Endothelial cell of umbilical vein (primary cell): ENCODE measurements at regions not wholly inside any gene's neighbourhood (a gene's known extent, or its start where the extent isn't known, plus 50 kb on each side); places are given as distances from the start of the nearest gene placed in this dataset.

Experiments
- BruUV-seq: library from RNA; stranded (reverse); fragments of 400-500 nt; replicated peaks from 2 replicates; lab custom pipeline; 2021; lab: Mats Ljungman, UMichigan
- CTCF ChIA-PET: fragments of 300-600, 350-600 bp; sonication (Branson Sonifier 250); formaldehyde crosslinking; loops from one replicate; lab custom pipeline; 2021; ENCODE audit warnings: antibody characterized with exemption, inconsistent platforms; lab: Charles Lee
- POLR2A ChIA-PET: fragments of 300-600, 350-600 bp; sonication (Branson Sonifier 250); formaldehyde crosslinking; loops from one replicate; lab custom pipeline; 2021; ENCODE audit warnings: antibody characterized with exemption, inconsistent platforms; lab: Charles Lee
- DNase-seq: peaks from one replicate; pipeline ENCODE4 v3.0.0-alpha.2; 2011; ENCODE audit warnings: low read depth, low spot score
- FAIRE-seq: peaks from 2 replicates; lab custom pipeline; 2011; peaks lifted over from hg19 to GRCh38; lab: Jason Lieb, UNC
- H2AFZ ChIP-seq: 2 replicates; pipeline ENCODE4 v1.6.0; 2012; ENCODE audit warnings: low read depth, low read length, control low read depth, inconsistent platforms
- H3K27ac ChIP-seq: 2 replicates; pipeline ENCODE4 v1.5.1; 2011; ENCODE audit warnings: low read depth, mild to moderate bottlenecking, control low read depth, low read length, moderate library complexity; ENCODE audit not compliant: insufficient read depth
- H3K27me3 ChIP-seq, 2 experiments: 2 replicates each; pipeline versions ENCODE4 v1.6.0 to v1.6.1; 2011; ENCODE audit warnings: low read length in 2 of 2, mixed read lengths in 1 of 2; ENCODE audit not compliant: control insufficient read depth in 2 of 2, insufficient read depth in 2 of 2
- H3K36me3 ChIP-seq, 2 experiments: 2 replicates in 1 of 2; 3 replicates in 1 of 2; pipeline ENCODE4 v1.5.1; 2011; ENCODE audit warnings: low read length in 2 of 2, mild to moderate bottlenecking in 1 of 2, moderate library complexity in 1 of 2; ENCODE audit not compliant: control insufficient read depth in 2 of 2, insufficient read depth in 2 of 2; ENCODE audit errors: extremely low read depth in 1 of 2
- H3K4me1 ChIP-seq: 3 replicates; pipeline ENCODE4 v1.5.1; 2011; ENCODE audit warnings: mild to moderate bottlenecking, low read length; ENCODE audit not compliant: control insufficient read depth, insufficient read depth; ENCODE audit errors: extremely low read depth
- H3K4me2 ChIP-seq: 2 replicates; pipeline ENCODE4 v1.6.1; 2011; ENCODE audit warnings: low read length, control low read depth, mixed read lengths; ENCODE audit not compliant: insufficient read depth
- H3K4me3 ChIP-seq, 3 experiments: fragments of 200-600 bp in 1 of 3; sonication (generic), shearing (Covaris generic) in 1 of 3; replicated peaks in 1 of 3; 2 replicates each; pipeline ENCODE4 v1.5.1; 2011 to 2016; ENCODE audit warnings: control low read depth in 3 of 3, low read length in 3 of 3, mild to moderate bottlenecking in 2 of 3, inconsistent platforms in 1 of 3, low read depth in 1 of 3, moderate library complexity in 1 of 3; ENCODE audit not compliant: insufficient read depth in 1 of 3
- H3K79me2 ChIP-seq: 2 replicates; pipeline ENCODE4 v1.6.0; 2012; ENCODE audit warnings: low read length, inconsistent platforms; ENCODE audit not compliant: control insufficient read depth, insufficient read depth
- H3K9ac ChIP-seq: replicated peaks from 2 replicates; pipeline ENCODE3; 2011; ENCODE audit warnings: low read length, control low read depth; ENCODE audit not compliant: insufficient read depth; ENCODE audit errors: extremely low read depth
- H3K9me1 ChIP-seq: replicated peaks from 3 replicates; pipeline ENCODE4 v1.6.0; 2011; ENCODE audit warnings: mild to moderate bottlenecking, low read length; ENCODE audit not compliant: control insufficient read depth, insufficient read depth; ENCODE audit errors: extremely low read depth
- H3K9me3 ChIP-seq: replicated peaks from 2 replicates; pipeline ENCODE4 v1.5.1; 2012; ENCODE audit warnings: low read length, inconsistent platforms; ENCODE audit not compliant: control insufficient read depth, insufficient read depth
- H4K20me1 ChIP-seq: replicated peaks from 2 replicates; pipeline ENCODE3; 2011; ENCODE audit warnings: mild to moderate bottlenecking, low read length; ENCODE audit not compliant: control insufficient read depth, insufficient read depth; ENCODE audit errors: extremely low read depth
- EZH2 ChIP-seq: IDR thresholded peaks from 2 replicates; pipeline ENCODE4 v1.6.1; 2012; ENCODE audit warnings: borderline replicate concordance, low read depth, mild to moderate bottlenecking, moderate library complexity, low read length, inconsistent platforms; ENCODE audit not compliant: severe bottlenecking
- FOS ChIP-seq: IDR thresholded peaks from 2 replicates; pipeline ENCODE4 v1.6.1; 2011; ENCODE audit warnings: mild to moderate bottlenecking, low read length, moderate library complexity, borderline replicate concordance; ENCODE audit not compliant: insufficient read depth
- GATA2 ChIP-seq: IDR thresholded peaks from 2 replicates; pipeline ENCODE4 v1.7.0; 2011; ENCODE audit warnings: low read depth, mild to moderate bottlenecking, moderate library complexity, mixed read lengths, low read length; ENCODE audit not compliant: insufficient read length, insufficient read depth
- JUN ChIP-seq: IDR thresholded peaks from 2 replicates; pipeline ENCODE4 v1.6.1; 2011; ENCODE audit warnings: borderline replicate concordance, low read depth; ENCODE audit not compliant: insufficient read length, insufficient read depth
- MYC ChIP-seq: IDR thresholded peaks from one replicate; pipeline ENCODE4 v1.6.1; 2011; ENCODE audit warnings: mild to moderate bottlenecking, low read depth, low read length
- POLR2A ChIP-seq: IDR thresholded peaks from 2 replicates; pipeline ENCODE4 v1.6.1; 2012; ENCODE audit warnings: low read depth, mild to moderate bottlenecking, control low read depth, low read length
- POLR2AphosphoS5 ChIP-seq: IDR thresholded peaks from 2 replicates; pipeline ENCODE4 v1.6.1; 2012; ENCODE audit warnings: low read depth, mild to moderate bottlenecking, control low read depth, low read length, moderate library complexity; ENCODE audit not compliant: insufficient read depth
- dilution Hi-C: fragments of 300-500 bp; cut with MboI; formaldehyde crosslinking; loops from one replicate; pipeline ENCODE4 v1.15.0; 2019; ENCODE audit warnings: low sequenced_read_pairs; ENCODE audit not compliant: extremely low pct_ligation_motif_present
- intact Hi-C: fragments of 100-400 bp; cut with micrococcal nuclease; formaldehyde crosslinking; loops from one replicate; pipeline ENCODE4 v1.10.0; 2022
- TF ChIP-seq, protein P1 (sequence below), 2 donors: IDR thresholded peaks; 1 replicate in 1 of 2; 2 replicates in 1 of 2; pipeline ENCODE4 v1.5.1; 2011; ENCODE audit warnings: low read length in 2 of 2, mild to moderate bottlenecking in 2 of 2, moderate library complexity in 2 of 2, control low read depth in 1 of 2, inconsistent platforms in 1 of 2, low read depth in 1 of 2; ENCODE audit not compliant: insufficient read depth in 1 of 2; ENCODE audit errors: extremely low read depth in 1 of 2
- TF ChIP-seq, protein P2 (sequence below): IDR thresholded peaks from 2 replicates; pipeline ENCODE4 v1.6.1; 2011; ENCODE audit not compliant: insufficient read depth, insufficient read length

DNA sequence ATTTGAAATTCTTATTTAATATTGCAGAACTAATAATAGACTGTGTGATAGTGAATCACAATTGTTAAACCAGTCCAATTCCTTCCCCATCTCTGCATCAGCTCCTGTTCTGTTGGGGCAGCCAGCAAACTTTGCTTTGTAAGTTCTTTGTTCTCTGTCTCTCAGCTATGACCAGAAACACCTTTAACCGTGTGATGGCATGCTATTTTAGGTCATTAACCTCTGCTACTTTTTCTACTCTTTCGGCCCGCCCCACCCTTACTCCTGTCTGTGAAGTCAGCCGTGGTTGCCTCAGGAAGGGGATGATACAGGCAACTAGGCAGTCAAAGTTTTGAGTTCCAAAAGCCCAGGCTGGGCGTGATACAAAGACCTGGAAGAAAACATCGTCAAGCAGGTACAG lies 51.3 kb upstream of the EGFL6 start:
- Histone ChIP-seq H2AFZ (no peak overlapping the region), H3K9me1 (no peaks in the 10 kb centered on the region), H3K9ac (no peak overlapping the region), H3K4me3 (no peak overlapping the region), H3K4me2 (no peak overlapping the region), H3K36me3 (no peaks in the 10 kb centered on the region), H3K27me3 (no peaks in the 10 kb centered on the region), H3K4me1 (peaks cover 7% of the 10 kb centered on the region), H3K27ac (no peak overlapping the region), H4K20me1 (no peaks in the 10 kb centered on the region), H3K9me3 (no peaks in the 10 kb centered on the region), H3K79me2 (no peaks in the 10 kb centered on the region)
- CTCF ChIA-PET: interaction anchor here (1.2 kb wide), 1 partner anchor 11 kb away, joined by 3 read pairs; no protein-coding TSS in a partner anchor
- dilution Hi-C loops (no loop called here), intact Hi-C loops (no loop called here)
- TF ChIP-seq MYC: no peak
- TF ChIP-seq EZH2: no peak
- no peak for TF ChIP-seq POLR2AphosphoS5
- TF ChIP-seq GATA2: no peak
- no peak for TF ChIP-seq FOS
- BruUV-seq: no TSS peak
- DNase-seq (no peak), FAIRE-seq (no peak)
- POLR2A ChIA-PET: no interaction called here

DNA sequence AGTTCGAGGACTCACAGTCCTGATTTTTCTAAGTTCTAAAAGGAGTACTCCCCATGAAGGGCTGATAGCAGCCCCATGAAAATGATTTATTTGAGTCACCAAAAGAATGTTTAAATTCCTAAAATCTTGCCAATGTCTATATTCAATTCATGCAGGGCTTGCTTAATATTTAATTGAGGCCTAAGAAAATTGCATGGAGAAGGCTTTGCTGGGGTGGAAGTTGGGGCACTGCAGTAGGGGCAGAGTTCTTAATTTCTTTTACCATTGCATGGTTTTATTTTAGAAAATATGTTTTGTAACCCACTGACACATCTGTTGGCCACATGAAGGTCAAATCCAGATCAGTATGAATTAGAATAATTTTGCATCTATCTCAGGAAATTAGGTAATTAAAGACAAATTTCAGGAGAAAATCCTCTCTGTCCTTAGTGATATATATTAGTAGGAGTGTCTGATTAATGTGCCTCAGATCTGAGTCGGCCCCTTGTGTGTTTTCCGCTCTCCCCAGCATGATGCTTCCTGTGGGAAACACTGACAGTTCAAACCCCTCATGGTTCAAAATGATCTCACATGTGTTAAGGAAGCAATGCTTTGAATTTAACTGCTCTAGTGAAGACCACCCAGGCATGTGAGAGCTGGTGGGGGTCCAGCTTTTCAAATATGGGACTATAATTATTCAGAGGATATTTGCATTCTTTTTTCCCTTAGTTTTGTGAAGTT lies 54.0 kb upstream of the EGFL6 start:
- Histone ChIP-seq H3K4me3 (no peak overlapping the region), H3K27me3 (no peaks in the 10 kb centered on the region), H3K27ac (no peak overlapping the region), H3K4me2 (no peak overlapping the region), H4K20me1 (no peaks in the 10 kb centered on the region), H3K9me3 (no peaks in the 10 kb centered on the region), H3K79me2 (no peaks in the 10 kb centered on the region), H3K9me1 (no peaks in the 10 kb centered on the region), H3K4me1 (peaks cover 4% of the 10 kb centered on the region), H3K9ac (no peak overlapping the region), H2AFZ (no peak overlapping the region), H3K36me3 (no peaks in the 10 kb centered on the region)
- TF ChIP-seq POLR2A (no peak), FOS (no peak), JUN (no peak), GATA2 (no peak), EZH2 (no peak), POLR2AphosphoS5 (no peak), MYC (no peak)
- TF ChIP-seq, protein P1, sequence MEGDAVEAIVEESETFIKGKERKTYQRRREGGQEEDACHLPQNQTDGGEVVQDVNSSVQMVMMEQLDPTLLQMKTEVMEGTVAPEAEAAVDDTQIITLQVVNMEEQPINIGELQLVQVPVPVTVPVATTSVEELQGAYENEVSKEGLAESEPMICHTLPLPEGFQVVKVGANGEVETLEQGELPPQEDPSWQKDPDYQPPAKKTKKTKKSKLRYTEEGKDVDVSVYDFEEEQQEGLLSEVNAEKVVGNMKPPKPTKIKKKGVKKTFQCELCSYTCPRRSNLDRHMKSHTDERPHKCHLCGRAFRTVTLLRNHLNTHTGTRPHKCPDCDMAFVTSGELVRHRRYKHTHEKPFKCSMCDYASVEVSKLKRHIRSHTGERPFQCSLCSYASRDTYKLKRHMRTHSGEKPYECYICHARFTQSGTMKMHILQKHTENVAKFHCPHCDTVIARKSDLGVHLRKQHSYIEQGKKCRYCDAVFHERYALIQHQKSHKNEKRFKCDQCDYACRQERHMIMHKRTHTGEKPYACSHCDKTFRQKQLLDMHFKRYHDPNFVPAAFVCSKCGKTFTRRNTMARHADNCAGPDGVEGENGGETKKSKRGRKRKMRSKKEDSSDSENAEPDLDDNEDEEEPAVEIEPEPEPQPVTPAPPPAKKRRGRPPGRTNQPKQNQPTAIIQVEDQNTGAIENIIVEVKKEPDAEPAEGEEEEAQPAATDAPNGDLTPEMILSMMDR (IDR thresholded peaks at IDR 0.05; ENCODE audit: extremely low read depth in 1 of 2, insufficient read depth in 1 of 2, low read depth in 1 of 2, low read length in 2 of 2): no peak
- TF ChIP-seq, protein P2, sequence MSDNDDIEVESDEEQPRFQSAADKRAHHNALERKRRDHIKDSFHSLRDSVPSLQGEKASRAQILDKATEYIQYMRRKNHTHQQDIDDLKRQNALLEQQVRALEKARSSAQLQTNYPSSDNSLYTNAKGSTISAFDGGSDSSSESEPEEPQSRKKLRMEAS: no peak
- no TSS peak for BruUV-seq
- dilution Hi-C loops (no loop called here), intact Hi-C loops (no loop called here)
- FAIRE-seq: peak; percentile 28
- ChIA-PET POLR2A (no interaction called here), CTCF (no interaction called here)
- DNase-seq: no peak
